ENCODE measurements at regions not wholly inside any gene's neighbourhood (a gene's known extent, or its start where the extent isn't known, plus 50 kb on each side); places are given as distances from the start of the nearest gene placed in this dataset.
A peak's percentile ranks its signal among the peaks of the same experiment; 100 is the strongest.

GRCh38 chrY:19059733-19060132 is 286.2 kb upstream of the HSFY2 start:
- Histone ChIP-seq H3K9me3 (no peaks in the 10 kb centered on the region), H3K4me1 (peaks cover 0 to 11% (median 0%) of the 10 kb centered on the region in 12 donors), H3K36me3 (no peaks in the 10 kb centered on the region), H3K27me3 (no peaks in the 10 kb centered on the region), H3K4me3 (no peak overlapping the region), H3K27ac (peak overlapping the region in 5 of 12 donors; percentile 46 to 71 (median 61))
- no peak for DNase-seq
- 80 to 83% methylated on average over 3 of the region's 3 CpGs; no CpG with 5 or more reads in 2 of the 4 donors for WGBS, 4 donors
- no peak for TF ChIP-seq POLR2A (IDR thresholded peaks at IDR 0.05)
- TF ChIP-seq, protein P1, sequence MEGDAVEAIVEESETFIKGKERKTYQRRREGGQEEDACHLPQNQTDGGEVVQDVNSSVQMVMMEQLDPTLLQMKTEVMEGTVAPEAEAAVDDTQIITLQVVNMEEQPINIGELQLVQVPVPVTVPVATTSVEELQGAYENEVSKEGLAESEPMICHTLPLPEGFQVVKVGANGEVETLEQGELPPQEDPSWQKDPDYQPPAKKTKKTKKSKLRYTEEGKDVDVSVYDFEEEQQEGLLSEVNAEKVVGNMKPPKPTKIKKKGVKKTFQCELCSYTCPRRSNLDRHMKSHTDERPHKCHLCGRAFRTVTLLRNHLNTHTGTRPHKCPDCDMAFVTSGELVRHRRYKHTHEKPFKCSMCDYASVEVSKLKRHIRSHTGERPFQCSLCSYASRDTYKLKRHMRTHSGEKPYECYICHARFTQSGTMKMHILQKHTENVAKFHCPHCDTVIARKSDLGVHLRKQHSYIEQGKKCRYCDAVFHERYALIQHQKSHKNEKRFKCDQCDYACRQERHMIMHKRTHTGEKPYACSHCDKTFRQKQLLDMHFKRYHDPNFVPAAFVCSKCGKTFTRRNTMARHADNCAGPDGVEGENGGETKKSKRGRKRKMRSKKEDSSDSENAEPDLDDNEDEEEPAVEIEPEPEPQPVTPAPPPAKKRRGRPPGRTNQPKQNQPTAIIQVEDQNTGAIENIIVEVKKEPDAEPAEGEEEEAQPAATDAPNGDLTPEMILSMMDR (IDR thresholded peaks at IDR 0.05) = no peak
- intact Hi-C loops (cut with DNase I) = loop anchor here in 1 of 10 donors (10.0 kb wide), 1 partner anchor 65 kb away; no protein-coding TSS in a partner anchor
- no peak for ATAC-seq

DNA sequence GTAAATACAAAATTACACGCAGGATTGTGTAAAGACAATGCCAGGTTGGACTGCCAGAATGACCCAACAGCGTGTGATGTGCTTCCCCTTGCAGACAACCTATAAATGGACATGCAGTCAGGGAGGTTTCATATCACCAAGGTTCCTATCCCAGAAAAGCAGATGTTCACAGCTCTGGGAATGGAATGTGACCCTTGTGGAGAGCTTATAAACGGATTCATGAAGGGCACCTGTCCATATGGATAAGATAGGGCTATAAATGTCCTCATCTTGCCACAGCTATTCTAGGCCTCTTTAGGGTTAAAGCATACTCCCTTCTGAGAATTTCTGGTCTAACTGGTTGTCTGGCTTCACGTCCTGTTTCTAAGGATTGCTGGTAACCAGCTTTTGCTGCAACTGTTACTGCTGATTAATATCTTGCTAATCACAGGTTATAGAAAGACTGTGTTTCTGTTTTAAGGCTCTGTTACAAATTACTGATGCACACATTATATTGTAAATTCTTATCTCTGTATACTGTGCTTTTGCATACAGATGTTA is 285.4 kb upstream of the HSFY2 start:
- Histone ChIP-seq H3K9me3 (no peaks in the 10 kb centered on the region), H3K36me3 (no peaks in the 10 kb centered on the region), H3K4me1 (peaks cover 0 to 17% (median 0%) of the 10 kb centered on the region in 12 donors), H3K27me3 (no peaks in the 10 kb centered on the region), H3K4me3 (no peak overlapping the region), H3K27ac (peak overlapping the region in 6 of 12 donors; percentile 40 to 71 (median 55))
- TF ChIP-seq POLR2A (IDR thresholded peaks at IDR 0.05) = no peak
- TF ChIP-seq, protein P1 (IDR thresholded peaks at IDR 0.05) = no peak
- WGBS, 4 donors = 28 to 45% methylated on average over 4 of the region's 4 CpGs; no CpG with 5 or more reads in 2 of the 4 donors
- peak in 1 of 4 donors; percentile 19 for ATAC-seq
- DNase-seq = no peak
- intact Hi-C loops (cut with DNase I) = loop anchor here in 1 of 10 donors (10.0 kb wide), 1 partner anchor 64 kb away; no protein-coding TSS in a partner anchor

- H3K9me3 ChIP-seq = no peaks in the 10 kb centered on the region
- no peaks in the 10 kb centered on the region for H3K27me3 ChIP-seq
- H3K27ac ChIP-seq = peak overlapping the region in 7 of 12 donors; percentile 16 to 84 (median 68)
- DNase-seq (no peak), ATAC-seq (peak in 2 of 4 donors; percentile 74 to 81)
- H3K36me3 ChIP-seq = no peaks in the 10 kb centered on the region
- H3K4me3 ChIP-seq = no peak overlapping the region
- peaks cover 0 to 17% (median 0%) of the 10 kb centered on the region in 12 donors for H3K4me1 ChIP-seq
- TF ChIP-seq POLR2A (IDR thresholded peaks at IDR 0.05) = no peak
- TF ChIP-seq, protein P1 (IDR thresholded peaks at IDR 0.05) = no peak
- 57 to 60% methylated on average over 1 of the region's 1 CpG; no CpG with 5 or more reads in 2 of the 4 donors for WGBS, 4 donors
- intact Hi-C loops (cut with DNase I) = loop anchor here in 1 of 10 donors (10.0 kb wide), 1 partner anchor 61 kb away; no protein-coding TSS in a partner anchor
Measured at GRCh38 chrY:19056138-19056469, 282.6 kb upstream of the HSFY2 start.

DNA sequence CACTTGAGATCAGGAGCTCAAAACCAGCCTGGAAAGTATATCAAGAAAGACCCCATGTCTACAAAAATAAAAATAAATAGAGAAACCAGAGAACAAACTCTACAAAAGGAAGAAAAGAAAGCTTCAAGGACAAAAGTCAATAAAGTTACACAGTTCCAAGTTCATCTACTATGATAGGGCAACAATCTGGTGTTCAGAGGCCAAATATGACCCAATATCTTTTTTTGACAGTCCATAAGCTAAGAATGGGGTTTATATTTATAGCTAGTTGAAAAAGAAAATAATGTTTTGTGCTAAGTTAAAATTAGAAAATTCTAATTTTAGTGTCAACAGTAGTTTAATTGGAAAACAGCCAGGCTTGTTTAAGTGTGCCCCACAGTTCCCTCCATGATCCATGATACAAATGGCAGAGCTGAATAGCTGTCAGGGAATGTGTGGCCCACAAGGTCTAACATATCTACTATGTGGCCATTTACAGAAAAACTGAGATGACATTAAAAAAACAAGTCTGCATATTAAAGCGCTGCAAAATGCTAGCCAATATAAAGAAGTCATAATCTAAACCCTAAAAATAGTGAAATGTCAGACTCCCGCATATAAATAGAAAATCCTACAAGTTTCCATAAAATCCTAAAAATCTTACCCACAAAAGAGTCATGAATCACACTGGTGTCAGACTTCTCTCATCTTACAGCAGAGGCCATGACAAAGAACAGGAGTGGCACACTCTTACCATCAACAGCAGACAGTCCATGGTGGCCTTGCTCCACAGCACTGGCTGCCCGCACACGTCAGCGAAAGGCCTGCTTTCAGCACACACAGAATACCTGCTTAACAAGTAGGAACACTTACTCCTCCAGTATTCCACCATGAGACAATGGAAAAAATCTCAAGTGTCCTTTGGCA is 281.9 kb upstream of the HSFY2 start:
- peak in 2 of 4 donors; percentile 83 to 90 for ATAC-seq

More for the DNA sequence above, 281.9 kb upstream of the HSFY2 start:
- H3K4me1 ChIP-seq = peaks cover 0 to 17% (median 0%) of the 10 kb centered on the region in 12 donors
- no peak overlapping the region for H3K4me3 ChIP-seq
- peak in 1 of 5 donors; percentile 8 for DNase-seq
- no peaks in the 10 kb centered on the region for H3K9me3 ChIP-seq
- no peaks in the 10 kb centered on the region for H3K36me3 ChIP-seq
- TF ChIP-seq, protein P1 (IDR thresholded peaks at IDR 0.05) = no peak
- TF ChIP-seq POLR2A (IDR thresholded peaks at IDR 0.05) = no peak
- H3K27ac ChIP-seq = peak overlapping the region in 6 of 12 donors; percentile 39 to 84 (median 69)
- WGBS, 4 donors = 64 to 66% methylated on average over 5 of the region's 5 CpGs; no CpG with 5 or more reads in 2 of the 4 donors
- intact Hi-C loops (cut with DNase I) = loop anchor here in 1 of 10 donors (10.0 kb wide), 1 partner anchor 61 kb away; no protein-coding TSS in a partner anchor
- no peaks in the 10 kb centered on the region for H3K27me3 ChIP-seq
